GM23248 (cell line): ENCODE measurements at regions not wholly inside any gene's neighbourhood (a gene's known extent, or its start where the extent isn't known, plus 50 kb on each side); places are given as distances from the start of the nearest gene placed in this dataset.

ENCODE experiments used
- EZH2 ChIP-seq: fragments of 200-600 bp; sonication (generic); IDR thresholded peaks from 2 replicates; pipeline ENCODE4 v1.6.1; 2018; ENCODE audit warnings: antibody characterized with exemption, mild to moderate bottlenecking; ENCODE audit not compliant: insufficient read depth, poor library complexity, severe bottlenecking
- EZH2phosphoT487 ChIP-seq: fragments of 200-600 bp; sonication (generic); IDR thresholded peaks from 2 replicates; pipeline ENCODE4 v1.6.1; 2018; ENCODE audit warnings: antibody characterized with exemption, moderate library complexity, mild to moderate bottlenecking, low read depth; ENCODE audit not compliant: insufficient read depth

GRCh38 chr3:72316501-72317279, 531.6 kb downstream of the SHQ1 start:
- TF ChIP-seq EZH2 (no peak), EZH2phosphoT487 (no peak)
